Activated T-cell treated with anti-CD3 and anti-CD28 coated beads for 1 hour (primary cell): ENCODE measurements at regions not wholly inside any gene's neighbourhood (a gene's known extent, or its start where the extent isn't known, plus 50 kb on each side); places are given as distances from the start of the nearest gene placed in this dataset.

Experiments
- DNase-seq: peaks from one replicate; pipeline ENCODE4 v3.0.0-alpha.2; 2020; ENCODE audit warnings: low read depth

- no peak for DNase-seq
Observed at GRCh38 chr3:94259291-94259690, 196.4 kb downstream of the NSUN3 start.

- DNase-seq = no peak
Observed at GRCh38 chr3:94269763-94270162, 206.9 kb downstream of the NSUN3 start.

DNA sequence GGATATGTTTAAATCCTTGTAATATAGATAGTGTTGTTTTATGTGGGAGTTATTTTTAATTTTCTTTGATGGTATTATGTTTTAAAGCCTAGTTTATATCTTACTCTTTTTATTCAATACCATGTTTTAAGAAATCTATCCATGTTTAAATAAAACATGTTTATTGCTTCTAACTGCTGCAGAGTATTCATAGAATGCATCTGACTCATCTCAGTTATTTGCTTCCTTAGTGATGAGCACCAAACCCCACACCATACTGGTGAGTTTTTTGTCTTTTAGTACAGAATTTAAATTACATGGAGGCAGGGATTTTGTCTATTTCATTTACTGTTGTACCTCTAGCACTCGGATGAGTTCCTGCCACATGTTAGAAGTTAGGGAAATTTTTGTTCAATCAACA, 209.2 kb downstream of the NSUN3 start:
- DNase-seq = no peak

- DNase-seq = no peak
Observed at GRCh38 chr3:94280958-94281357, 218.1 kb downstream of the NSUN3 start.

DNA sequence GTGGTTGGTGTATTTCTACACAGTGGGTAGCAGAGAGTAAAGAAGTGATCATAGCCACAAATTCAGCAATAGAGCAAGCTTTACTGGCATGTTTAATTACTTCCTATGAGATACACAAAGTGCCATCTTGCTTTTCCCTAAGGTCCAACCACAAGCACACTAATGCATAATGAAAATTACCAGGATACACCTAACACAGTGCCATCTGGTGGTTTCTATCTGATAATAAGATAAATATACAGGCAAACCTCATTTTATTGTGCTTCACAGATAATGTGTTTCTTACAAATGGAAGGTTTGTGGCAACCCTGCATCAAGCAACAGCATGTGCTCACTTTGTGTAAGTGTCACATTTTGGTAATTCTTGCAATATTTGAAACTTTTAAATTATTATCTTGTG, 223.0 kb downstream of the NSUN3 start:
- no peak for DNase-seq

GRCh38 chr3:94291686-94292085, 228.8 kb downstream of the NSUN3 start:
- no peak for DNase-seq

- DNase-seq = no peak
Observed at GRCh38 chr3:94292151-94292550, 229.3 kb downstream of the NSUN3 start.

GRCh38 chr3:94293793-94294195, 230.9 kb downstream of the NSUN3 start:
- no peak for DNase-seq

DNA sequence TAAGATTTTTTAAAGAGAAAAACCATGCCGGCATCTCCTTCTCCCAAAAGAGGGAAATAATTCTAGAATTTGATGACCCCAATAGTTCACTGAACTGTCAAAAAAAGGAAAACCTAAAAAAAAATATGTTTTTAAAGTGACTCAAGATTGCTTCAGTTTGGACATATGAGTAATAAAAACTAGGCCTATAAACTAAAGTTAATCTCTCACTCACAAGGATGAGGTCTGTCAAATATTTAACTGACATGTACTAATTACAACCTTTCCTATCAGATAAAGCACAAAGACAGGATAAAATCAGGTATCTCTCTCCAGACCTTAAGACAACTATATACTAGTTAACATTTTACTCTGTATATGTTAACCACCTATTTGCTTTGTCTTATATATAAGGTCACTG, 231.9 kb downstream of the NSUN3 start:
- no peak for DNase-seq

GRCh38 chr3:94299716-94300115, 236.9 kb downstream of the NSUN3 start:
- no peak for DNase-seq

- DNase-seq = no peak
Observed at GRCh38 chr3:94301366-94301765, 238.5 kb downstream of the NSUN3 start.

DNA sequence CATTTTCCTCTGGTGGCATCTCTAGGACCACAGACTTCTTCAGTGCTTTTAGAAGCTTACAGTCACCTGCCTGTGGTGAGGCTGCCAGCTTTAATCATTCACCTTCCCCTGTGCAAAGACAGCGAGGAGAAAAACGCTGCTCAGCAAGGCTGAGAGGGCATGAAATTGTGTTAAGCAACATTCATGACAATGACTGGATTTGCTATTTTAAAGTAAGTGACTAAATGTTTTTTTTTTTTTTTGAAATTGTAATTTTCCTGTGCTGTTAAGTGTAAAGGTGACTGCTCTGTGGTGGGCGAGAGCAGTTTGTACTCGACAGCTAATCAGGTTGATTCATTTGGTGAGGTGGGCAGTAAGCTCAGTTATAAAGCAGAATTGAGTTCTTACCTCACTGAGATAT, 240.4 kb downstream of the NSUN3 start:
- no peak for DNase-seq

- DNase-seq = no peak
Observed at GRCh38 chr3:94303897-94304296, 241.0 kb downstream of the NSUN3 start.

DNA sequence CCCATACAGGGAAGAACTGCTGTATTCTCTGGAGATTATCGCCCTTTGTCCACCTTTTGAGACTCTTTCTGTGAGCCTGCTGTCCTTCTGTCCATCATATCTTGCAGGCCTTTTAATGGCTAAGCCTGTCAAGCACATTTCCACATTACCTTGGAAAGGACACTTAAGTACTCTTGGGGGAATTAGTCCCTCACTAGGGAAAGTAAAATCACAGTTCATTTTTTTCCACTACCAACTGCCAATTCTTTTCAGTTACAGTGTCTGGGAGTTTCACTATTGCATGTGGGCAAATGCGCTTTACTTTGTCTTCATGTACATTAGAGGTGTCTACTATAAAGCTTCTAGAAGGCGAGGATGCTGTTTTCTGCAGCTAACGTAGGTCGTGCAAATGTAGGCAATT, 242.1 kb downstream of the NSUN3 start:
- DNase-seq = no peak

- no peak for DNase-seq
Observed at GRCh38 chr3:94305835-94306611, 243.2 kb downstream of the NSUN3 start.

DNA sequence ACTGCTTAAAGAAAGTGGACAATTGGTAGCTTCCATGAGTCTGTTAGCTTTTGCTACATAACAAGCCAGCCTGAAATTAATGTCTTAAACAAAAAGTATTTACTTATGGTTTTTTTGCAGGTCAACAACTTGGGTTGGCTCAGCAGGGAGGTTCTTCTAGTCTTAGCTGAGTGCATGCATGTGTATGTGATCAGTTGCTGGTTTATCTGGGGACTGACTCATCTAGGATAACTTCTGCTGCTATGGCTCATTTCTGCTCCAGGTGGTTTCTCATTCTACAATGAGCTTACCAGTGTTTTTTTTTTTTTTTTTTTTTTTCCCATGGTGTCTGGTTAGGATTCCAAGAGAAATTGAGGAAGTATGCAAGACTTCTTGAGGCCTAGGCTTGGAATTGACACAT, 244.7 kb downstream of the NSUN3 start:
- DNase-seq = no peak

GRCh38 chr3:94308767-94309166, 245.9 kb downstream of the NSUN3 start:
- DNase-seq = no peak

DNA sequence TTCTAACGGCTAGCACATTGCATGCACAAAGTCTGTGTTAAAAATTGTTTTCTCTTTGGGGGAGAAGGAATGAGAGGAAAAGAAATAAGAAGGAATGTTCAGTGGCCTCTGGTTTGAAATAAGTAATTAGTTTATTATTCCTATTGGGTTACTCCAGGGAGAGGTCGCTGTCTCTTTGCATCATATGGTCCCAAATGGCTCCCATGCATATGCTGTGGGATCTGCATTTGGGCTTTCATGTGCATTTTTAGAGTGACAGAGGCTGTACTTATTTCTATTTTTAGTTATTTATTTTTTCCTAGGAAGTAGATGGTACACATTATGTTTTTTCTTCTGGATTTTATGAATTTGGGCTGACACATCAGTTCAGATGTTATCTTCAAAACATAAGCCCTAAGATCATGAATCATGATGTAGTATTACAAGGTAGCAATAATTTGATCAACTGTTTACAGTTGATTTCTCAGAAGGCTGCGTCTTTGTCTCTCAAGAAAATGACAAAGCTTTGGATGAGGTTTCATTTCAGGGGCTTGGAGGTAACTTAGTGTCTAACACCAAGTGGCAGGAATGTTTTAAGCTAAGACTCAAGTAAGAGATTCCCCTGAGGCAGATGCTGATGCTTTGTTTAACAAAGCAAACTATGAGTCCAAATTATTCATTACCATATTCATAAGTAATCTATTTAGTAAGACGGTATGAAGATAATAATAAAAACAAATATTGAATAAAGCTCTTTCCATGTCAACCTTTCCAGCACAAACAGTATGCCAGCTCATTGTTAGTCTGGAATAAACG, 247.7 kb downstream of the NSUN3 start:
- no peak for DNase-seq

DNA sequence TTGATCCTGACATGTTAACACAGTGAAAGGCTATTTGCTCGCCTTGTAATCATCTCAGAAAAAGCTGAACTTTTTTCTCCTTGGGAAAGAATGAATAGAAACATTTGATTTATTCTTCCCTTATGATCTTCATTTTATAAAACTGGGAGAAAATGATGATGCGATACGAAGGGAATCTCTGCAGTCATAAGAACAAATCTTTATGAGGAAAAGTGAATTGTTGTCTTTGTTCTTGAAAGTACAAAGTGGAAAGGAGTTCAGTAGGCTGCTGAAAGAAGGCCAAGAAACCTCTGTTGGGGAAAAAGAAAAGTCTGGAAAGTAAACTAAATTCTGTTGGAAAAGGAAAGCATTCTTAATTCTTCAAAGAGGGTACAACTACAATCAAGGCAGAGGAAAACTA, 248.8 kb downstream of the NSUN3 start:
- no peak for DNase-seq

DNA sequence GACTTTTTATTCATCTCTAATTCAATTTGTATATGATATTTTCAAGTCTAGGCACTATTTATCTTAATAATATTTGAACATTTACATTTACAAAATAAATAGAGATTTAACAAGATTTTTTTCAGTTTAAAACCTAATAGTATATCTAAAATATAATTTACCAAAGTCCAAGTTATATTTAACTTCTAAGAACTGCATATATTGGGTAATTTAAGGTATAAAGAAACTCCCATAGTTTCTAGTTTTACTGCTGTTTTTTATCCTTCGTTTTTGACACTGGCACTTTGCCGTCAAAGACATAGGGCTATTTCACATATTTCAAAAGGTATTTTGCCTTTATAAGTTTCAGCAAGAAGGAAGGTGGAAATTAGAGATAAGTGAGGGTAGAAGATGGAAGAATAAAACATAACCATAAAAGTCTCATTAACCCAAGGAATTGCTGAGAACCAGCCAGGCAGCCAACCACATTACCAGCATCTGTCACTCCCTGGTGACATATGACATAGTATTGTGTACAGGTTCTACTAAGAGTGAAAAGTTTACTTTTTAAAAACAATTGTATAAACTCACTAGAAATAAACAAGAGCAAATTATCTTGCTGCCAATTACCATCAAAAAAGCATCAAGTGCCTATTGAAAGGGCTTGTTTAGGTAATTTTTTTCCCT, 251.5 kb downstream of the NSUN3 start:
- no peak for DNase-seq

GRCh38 chr3:94317017-94317416, 254.2 kb downstream of the NSUN3 start:
- DNase-seq = no peak

- DNase-seq = no peak
Observed at GRCh38 chr3:94323596-94323995, 260.7 kb downstream of the NSUN3 start.

DNA sequence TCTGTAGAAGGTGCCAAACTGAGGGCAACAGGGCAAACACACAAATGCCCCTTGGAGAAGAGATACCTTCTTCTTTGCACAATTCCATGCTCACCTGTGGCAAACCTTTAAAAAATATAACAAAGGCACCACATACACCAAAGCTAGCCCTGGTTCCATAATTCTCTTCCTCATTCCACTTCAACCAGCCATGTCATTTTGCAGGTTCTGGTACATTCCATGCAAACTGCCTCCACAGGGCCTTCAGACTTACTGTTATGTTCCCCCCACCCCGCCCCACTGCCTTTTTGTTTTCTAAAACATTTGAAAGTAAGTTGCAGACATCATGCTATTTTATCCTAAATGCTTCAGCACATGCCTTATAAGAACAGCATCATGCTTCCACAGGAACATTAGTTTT, 269.0 kb downstream of the NSUN3 start:
- no peak for DNase-seq
